OCI-LY7 (cell line): ENCODE measurements at regions not wholly inside any gene's neighbourhood (a gene's known extent, or its start where the extent isn't known, plus 50 kb on each side); places are given as distances from the start of the nearest gene placed in this dataset.
"Not testable (repeated sequence)": the region's sequence is repeated elsewhere in the genome, so short reads cannot be mapped to it uniquely, and the experiment has no call there.

ENCODE experiments used
- BruUV-seq: library from RNA; stranded (reverse); fragments of 400-500 nt; replicated peaks from 2 replicates; lab custom pipeline; 2021; lab: Mats Ljungman, UMichigan
- CTCF ChIA-PET: fragments of 300-600 bp; sonication (Branson Sonifier 250); formaldehyde crosslinking; loops from one replicate; lab custom pipeline; 2022; ENCODE audit warnings: antibody characterized with exemption; ENCODE audit not compliant: unreplicated experiment; lab: Charles Lee
- POLR2A ChIA-PET: fragments of 300-600 bp; sonication (Branson Sonifier 250); formaldehyde crosslinking; loops from one replicate; lab custom pipeline; 2022; ENCODE audit warnings: antibody characterized with exemption; lab: Charles Lee
- DNase-seq: peaks from one replicate; pipeline ENCODE4 v3.0.0-alpha.2; 2015; ENCODE audit warnings: low spot score
- H2AFZ ChIP-seq: fragments of 200-600 bp; sonication (generic), shearing (Covaris generic); 2 replicates; pipeline ENCODE4 v1.6.1; 2014; ENCODE audit warnings: mild to moderate bottlenecking, antibody characterized with exemption, low read length, moderate library complexity
- H3K27ac ChIP-seq: fragments of 200-600 bp; sonication (generic); 2 replicates; pipeline ENCODE4 v1.5.1; 2014; ENCODE audit warnings: mixed run types, low read depth, mild to moderate bottlenecking, moderate library complexity, low read length, inconsistent platforms; ENCODE audit not compliant: poor library complexity, severe bottlenecking
- H3K36me3 ChIP-seq: fragments of 200-600 bp; sonication (generic); 2 replicates; pipeline ENCODE4 v1.6.1; 2014; ENCODE audit warnings: mild to moderate bottlenecking, antibody characterized with exemption, low read length, moderate library complexity, mixed read lengths; ENCODE audit not compliant: insufficient read depth
- H3K4me1 ChIP-seq: fragments of 200-600 bp; sonication (generic); 2 replicates; pipeline ENCODE4 v1.5.1; 2014; ENCODE audit warnings: mild to moderate bottlenecking, low read length; ENCODE audit not compliant: insufficient read depth, poor library complexity, severe bottlenecking
- H3K4me2 ChIP-seq: fragments of 200-600 bp; sonication (generic); 2 replicates; pipeline ENCODE4 v1.6.1; 2014; ENCODE audit warnings: mild to moderate bottlenecking, low read length
- H3K4me3 ChIP-seq: fragments of 200-600 bp; sonication (generic); 2 replicates; pipeline ENCODE4 v1.5.1; 2014; ENCODE audit warnings: mild to moderate bottlenecking, low read depth, low read length; ENCODE audit not compliant: poor library complexity, severe bottlenecking
- H3K79me2 ChIP-seq: fragments of 200-600 bp; sonication (generic); 2 replicates; pipeline ENCODE4 v1.6.1; 2016; ENCODE audit warnings: low read depth, mild to moderate bottlenecking, low read length, moderate library complexity, mixed read lengths; ENCODE audit not compliant: insufficient read depth
- H3K9me2 ChIP-seq: fragments of 200-600 bp; sonication (generic); 2 replicates; pipeline ENCODE4 v1.6.1; 2016; ENCODE audit warnings: mild to moderate bottlenecking, low read length, mixed read lengths; ENCODE audit not compliant: insufficient read depth
- H3K9me3 ChIP-seq: fragments of 200-600 bp; sonication (generic); 2 replicates; pipeline ENCODE4 v1.6.1; 2014; ENCODE audit warnings: mild to moderate bottlenecking, mixed run types, low read length, mixed read lengths
- H4K20me1 ChIP-seq: fragments of 200-600 bp; sonication (generic); 2 replicates; pipeline ENCODE4 v1.6.1; 2014; ENCODE audit warnings: mild to moderate bottlenecking, antibody characterized with exemption, low read length, moderate library complexity, mixed read lengths; ENCODE audit not compliant: insufficient read depth
- CTCF ChIP-seq: fragments of 200-600 bp; sonication (generic); conservative IDR thresholded peaks from 2 replicates; pipeline ENCODE4 v1.5.1; 2014; ENCODE audit warnings: mild to moderate bottlenecking, antibody characterized with exemption, low read length, moderate library complexity, mixed read lengths
- EZH2phosphoT487 ChIP-seq: fragments of 200-600 bp; sonication (generic); IDR thresholded peaks from 2 replicates; pipeline ENCODE4 v1.6.1; 2018; ENCODE audit warnings: low read depth, borderline replicate concordance, mild to moderate bottlenecking, mixed run types, antibody characterized with exemption, low read length, moderate library complexity, mixed read lengths
- intact Hi-C: fragments of 100-400 bp; cut with micrococcal nuclease; formaldehyde crosslinking; loops from one replicate; pipeline ENCODE4 v1.10.0; 2022; ENCODE audit not compliant: unreplicated experiment

- H3K79me2 ChIP-seq, H3K4me2 ChIP-seq, H4K20me1 ChIP-seq, BruUV-seq, H3K36me3 ChIP-seq, H3K9me3 ChIP-seq, CTCF ChIA-PET, H3K9me2 ChIP-seq, H2AFZ ChIP-seq, H3K4me1 ChIP-seq, H3K4me3 ChIP-seq, POLR2A ChIA-PET, DNase-seq, intact Hi-C loops, H3K27ac ChIP-seq: not testable (repeated sequence)
These were observed 209.0 kb downstream of the ZNF92 start for GRCh38 chr7:65582518-65583119.

GRCh38 chr7:65602495-65602894 is 228.8 kb downstream of the ZNF92 start:
- CTCF ChIA-PET, H3K4me1 ChIP-seq, H4K20me1 ChIP-seq, H3K9me3 ChIP-seq, H3K4me3 ChIP-seq, intact Hi-C loops, BruUV-seq, H3K9me2 ChIP-seq, H3K27ac ChIP-seq, H3K4me2 ChIP-seq, POLR2A ChIA-PET, DNase-seq, H3K79me2 ChIP-seq, H3K36me3 ChIP-seq, H2AFZ ChIP-seq: not testable (repeated sequence)

- ChIA-PET POLR2A (no interaction called here), CTCF (no interaction called here)
- BruUV-seq, result no TSS peak
- Histone ChIP-seq H4K20me1 (no peaks in the 10 kb centered on the region), H3K4me2 (no peak overlapping the region), H3K9me2 (no peaks in the 10 kb centered on the region), H3K36me3 (no peaks in the 10 kb centered on the region), H3K4me1 (no peaks in the 10 kb centered on the region), H3K9me3 (no peaks in the 10 kb centered on the region), H3K4me3 (no peak overlapping the region), H3K79me2 (no peaks in the 10 kb centered on the region), H2AFZ (no peak overlapping the region), H3K27ac (no peak overlapping the region)
- TF ChIP-seq CTCF (no peak), EZH2phosphoT487 (no peak)
- intact Hi-C loops, result no loop called here
- DNase-seq, result no peak
These were observed 235.5 kb downstream of the ZNF92 start for GRCh38 chr7:65609131-65609530.

GRCh38 chr7:65613644-65614289 is 240.1 kb downstream of the ZNF92 start:
- H3K79me2 ChIP-seq, H3K4me1 ChIP-seq, H3K9me2 ChIP-seq, H4K20me1 ChIP-seq, H3K36me3 ChIP-seq, H3K9me3 ChIP-seq, H3K27ac ChIP-seq, H2AFZ ChIP-seq, H3K4me2 ChIP-seq, BruUV-seq, H3K4me3 ChIP-seq, CTCF ChIA-PET, intact Hi-C loops, DNase-seq: not testable (repeated sequence)
- POLR2A ChIA-PET, result interaction anchor here (0.9 kb wide), 1 partner anchor 248 kb away, joined by 3 read pairs; no protein-coding TSS in a partner anchor

- BruUV-seq, H3K36me3 ChIP-seq, intact Hi-C loops, H3K4me2 ChIP-seq, H2AFZ ChIP-seq, DNase-seq, H3K27ac ChIP-seq, H3K4me1 ChIP-seq, H3K9me3 ChIP-seq, CTCF ChIA-PET, H3K79me2 ChIP-seq, POLR2A ChIA-PET, H3K4me3 ChIP-seq, H4K20me1 ChIP-seq, H3K9me2 ChIP-seq: not testable (repeated sequence)
These were observed 242.5 kb downstream of the ZNF92 start for GRCh38 chr7:65616111-65616510.
